Osteocyte (in vitro differentiated cells): ENCODE measurements at regions not wholly inside any gene's neighbourhood (a gene's known extent, or its start where the extent isn't known, plus 50 kb on each side); places are given as distances from the start of the nearest gene placed in this dataset.

Experiments used
- DNase-seq: peaks from one replicate; pipeline ENCODE4 v3.0.0; 2021; ENCODE audit warnings: mixed read lengths; ENCODE audit not compliant: unreplicated experiment; ENCODE audit errors: extremely low spot score
- H3K27ac Mint-ChIP-seq: one replicate; pipeline ENCODE4 v1.8.0; 2021; ENCODE audit warnings: mild to moderate bottlenecking, mixed read lengths; ENCODE audit not compliant: unreplicated experiment
- H3K27me3 Mint-ChIP-seq: one replicate; pipeline ENCODE4 v1.8.0; 2021; ENCODE audit warnings: mixed read lengths; ENCODE audit not compliant: unreplicated experiment
- H3K36me3 Mint-ChIP-seq: one replicate; pipeline ENCODE4 v1.8.0; 2021; ENCODE audit warnings: mixed read lengths; ENCODE audit not compliant: unreplicated experiment
- H3K4me1 Mint-ChIP-seq: one replicate; pipeline ENCODE4 v1.8.0; 2021; ENCODE audit warnings: mixed read lengths; ENCODE audit not compliant: unreplicated experiment
- H3K4me3 Mint-ChIP-seq: one replicate; pipeline ENCODE4 v1.8.0; 2021; ENCODE audit warnings: mild to moderate bottlenecking, moderate library complexity, mixed read lengths; ENCODE audit not compliant: unreplicated experiment
- H3K9me3 Mint-ChIP-seq: one replicate; pipeline ENCODE4 v1.8.0; 2021; ENCODE audit warnings: mixed read lengths; ENCODE audit not compliant: unreplicated experiment
- CTCF ChIP-seq: fragments of 200-600 bp; sonication (generic); IDR thresholded peaks from 2 replicates; pipeline ENCODE4 v1.5.0; 2021; ENCODE audit warnings: antibody characterized with exemption, mild to moderate bottlenecking, moderate library complexity

DNA sequence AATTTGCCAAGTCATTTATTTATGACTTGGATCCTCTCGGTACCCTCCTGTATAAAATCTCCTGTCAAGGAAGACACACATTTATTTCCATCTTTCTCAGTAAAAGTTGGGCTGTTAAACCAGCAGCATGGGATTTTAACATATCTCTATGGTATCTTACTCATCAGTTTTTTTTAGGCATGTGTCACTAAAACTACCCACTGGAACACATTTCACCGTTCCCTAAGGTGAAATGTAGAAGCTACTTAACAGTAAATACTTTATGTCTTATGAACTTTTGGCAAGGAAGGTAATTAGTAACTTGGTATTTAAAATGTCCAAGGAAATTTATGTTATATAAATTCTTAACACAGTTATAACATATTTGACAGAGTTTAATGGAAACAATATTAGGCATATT lies 152.5 kb upstream of the HDAC9 start:
- H3K27ac Mint-ChIP-seq: no peak overlapping the region
- H3K27me3 Mint-ChIP-seq: no peaks in the 10 kb centered on the region
- peaks cover 10% of the 10 kb centered on the region for H3K36me3 Mint-ChIP-seq
- H3K9me3 Mint-ChIP-seq: peaks cover 25% of the 10 kb centered on the region
- no peak for TF ChIP-seq CTCF
- no peak for DNase-seq
- H3K4me3 Mint-ChIP-seq: no peak overlapping the region
- no peaks in the 10 kb centered on the region for H3K4me1 Mint-ChIP-seq

- Mint-ChIP-seq H3K27ac (no peak overlapping the region), H3K4me3 (no peak overlapping the region), H3K27me3 (no peaks in the 10 kb centered on the region), H3K36me3 (peaks cover 10% of the 10 kb centered on the region), H3K4me1 (no peaks in the 10 kb centered on the region), H3K9me3 (peaks cover 25% of the 10 kb centered on the region)
- no peak for TF ChIP-seq CTCF
- no peak for DNase-seq
Measured at GRCh38 chr7:18344536-18344935, 151.0 kb upstream of the HDAC9 start.

DNA sequence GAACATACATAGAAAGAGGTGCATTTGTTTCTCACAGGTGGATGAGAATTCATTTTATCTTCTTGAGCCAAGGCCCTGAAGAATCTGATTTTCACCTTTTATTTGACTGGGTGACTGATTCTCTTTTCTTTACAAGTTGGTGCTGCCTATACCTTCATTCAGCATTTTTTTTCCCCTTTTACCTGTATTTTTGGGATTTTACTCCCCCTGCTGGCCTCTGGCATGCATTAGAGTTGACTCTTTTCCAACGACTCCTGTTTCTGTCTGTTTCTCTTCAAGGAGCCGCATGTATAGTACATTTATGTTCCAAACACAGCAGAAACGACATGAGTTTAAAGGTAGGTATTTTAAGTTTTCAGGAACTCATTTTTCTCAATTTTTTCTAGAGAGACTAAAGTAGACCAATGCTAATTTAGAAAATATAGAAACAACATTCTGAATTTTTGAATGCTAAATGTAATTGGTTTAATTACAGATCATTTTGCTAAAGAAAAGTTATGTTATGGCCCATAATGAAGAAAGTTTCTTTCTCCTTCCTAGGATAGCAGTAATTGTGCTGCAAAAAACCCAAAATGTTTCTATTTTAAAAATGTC lies 149.8 kb upstream of the HDAC9 start:
- no peaks in the 10 kb centered on the region for H3K4me1 Mint-ChIP-seq
- peaks cover 8% of the 10 kb centered on the region for H3K36me3 Mint-ChIP-seq
- no peak overlapping the region for H3K4me3 Mint-ChIP-seq
- no peak for DNase-seq
- H3K27ac Mint-ChIP-seq: no peak overlapping the region
- H3K9me3 Mint-ChIP-seq: peaks cover 16% of the 10 kb centered on the region
- peaks cover 4% of the 10 kb centered on the region for H3K27me3 Mint-ChIP-seq
- peak; percentile 93 for TF ChIP-seq CTCF

DNA sequence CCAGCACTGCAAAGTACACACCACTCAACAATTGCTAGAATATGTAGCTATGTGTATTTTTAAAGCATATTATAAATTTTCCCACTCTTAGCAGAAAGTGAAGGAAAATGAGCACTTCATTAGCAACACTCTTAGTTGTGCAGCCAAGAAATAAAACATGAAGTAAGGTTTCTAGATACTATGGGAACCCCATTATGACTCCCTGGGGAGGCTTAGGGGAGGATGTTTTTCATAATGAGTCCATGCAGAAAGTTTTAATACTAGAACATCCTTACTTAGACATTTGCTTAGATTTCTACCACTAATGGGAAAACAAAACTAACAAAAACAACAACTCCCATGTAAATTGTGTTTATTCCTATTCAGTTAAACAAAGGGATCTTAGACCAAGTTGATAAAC lies 148.4 kb upstream of the HDAC9 start:
- TF ChIP-seq CTCF: no peak
- no peaks in the 10 kb centered on the region for H3K36me3 Mint-ChIP-seq
- H3K27me3 Mint-ChIP-seq: peaks cover 4% of the 10 kb centered on the region
- no peak overlapping the region for H3K4me3 Mint-ChIP-seq
- no peak for DNase-seq
- no peak overlapping the region for H3K27ac Mint-ChIP-seq
- H3K9me3 Mint-ChIP-seq: peaks cover 2% of the 10 kb centered on the region
- no peaks in the 10 kb centered on the region for H3K4me1 Mint-ChIP-seq

DNA sequence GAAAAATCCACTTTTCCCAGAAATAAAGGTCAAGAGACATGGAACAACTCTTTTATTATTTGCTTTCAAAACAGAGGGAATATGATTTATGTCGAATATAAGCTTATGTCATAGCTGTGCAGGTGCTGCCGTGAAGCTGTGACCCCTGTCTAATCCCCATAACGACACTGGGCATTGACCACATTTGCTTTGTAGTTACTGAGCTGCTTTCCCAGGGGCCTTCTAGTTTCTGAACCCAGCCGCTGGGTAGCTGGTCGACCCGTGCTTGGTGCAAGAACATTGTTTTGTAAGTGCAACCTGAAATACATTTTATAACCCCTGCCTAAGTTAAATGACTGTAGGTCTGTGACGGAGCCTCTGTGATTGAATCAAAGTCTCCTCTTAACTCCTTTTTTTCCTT lies 144.9 kb upstream of the HDAC9 start:
- Mint-ChIP-seq H3K4me1 (peaks cover 4% of the 10 kb centered on the region), H3K9me3 (no peaks in the 10 kb centered on the region), H3K36me3 (no peaks in the 10 kb centered on the region), H3K27me3 (peaks cover 4% of the 10 kb centered on the region), H3K27ac (no peak overlapping the region), H3K4me3 (no peak overlapping the region)
- DNase-seq: no peak
- no peak for TF ChIP-seq CTCF
